IMR-90 (cell line): ENCODE measurements at regions not wholly inside any gene's neighbourhood (a gene's known extent, or its start where the extent isn't known, plus 50 kb on each side); places are given as distances from the start of the nearest gene placed in this dataset.

Experiments
- ATAC-seq: fragments of 200-7000 bp; cut with Tn5 transposase; 2 replicates; pipeline ENCODE4 v1.9.1; 2020; ENCODE audit warnings: low read depth, mild to moderate bottlenecking, moderate library complexity
- BruUV-seq: library from RNA; stranded (reverse); fragments of 400-500 nt; replicated peaks from 2 replicates; lab custom pipeline; 2021; lab: Mats Ljungman, UMichigan
- CTCF ChIA-PET: fragments of 300-600 bp; formaldehyde crosslinking; extraction: SDS; loops from one replicate; lab custom pipeline; 2021; ENCODE audit warnings: antibody characterized with exemption; lab: Yijun Ruan, JAX
- POLR2A ChIA-PET: fragments of 300-600 bp; sonication (Branson Sonifier 250); formaldehyde crosslinking; loops from one replicate; lab custom pipeline; 2022; ENCODE audit warnings: antibody characterized with exemption; ENCODE audit not compliant: unreplicated experiment; lab: Charles Lee
- DNase-seq: peaks from one replicate; pipeline ENCODE4 v3.0.0; 2013
- H2AFZ ChIP-seq: replicated peaks from 2 replicates; pipeline ENCODE3; 2013; ENCODE audit warnings: low read length, mild to moderate bottlenecking; ENCODE audit not compliant: poor library complexity
- H2AK5ac ChIP-seq: 2 replicates; pipeline ENCODE4 v1.6.1; 2013; ENCODE audit warnings: low read depth, low read length, inconsistent platforms
- H2AK9ac ChIP-seq: replicated peaks from 2 replicates; pipeline ENCODE3; 2013; ENCODE audit warnings: mild to moderate bottlenecking, low read depth, low read length, moderate library complexity; ENCODE audit not compliant: poor library complexity
- H2BK120ac ChIP-seq: 2 replicates; pipeline ENCODE4 v1.6.1; 2013; ENCODE audit warnings: low read depth, low read length, inconsistent platforms
- H2BK15ac ChIP-seq: 3 replicates; pipeline ENCODE4 v1.6.1; 2013; ENCODE audit warnings: low read depth, low read length, inconsistent platforms
- H2BK20ac ChIP-seq: 2 replicates; pipeline ENCODE4 v1.6.1; 2013; ENCODE audit warnings: low read depth, mild to moderate bottlenecking, inconsistent platforms, low read length, moderate library complexity
- H2BK5ac ChIP-seq: 2 replicates; pipeline ENCODE4 v1.6.1; 2013; ENCODE audit warnings: mild to moderate bottlenecking, low read depth, low read length, inconsistent platforms; ENCODE audit not compliant: poor library complexity, severe bottlenecking
- H3K14ac ChIP-seq: replicated peaks from 2 replicates; pipeline ENCODE4 v1.6.1; 2013; ENCODE audit warnings: low read depth, low read length, inconsistent platforms
- H3K18ac ChIP-seq: 2 replicates; pipeline ENCODE4 v1.6.1; 2013; ENCODE audit warnings: low read depth, low read length, control low read depth
- H3K23ac ChIP-seq: 2 replicates; pipeline ENCODE4 v1.6.1; 2013; ENCODE audit warnings: low read depth, low read length, inconsistent platforms
- H3K27ac ChIP-seq: 2 replicates; pipeline ENCODE4 v1.5.1; 2013; ENCODE audit warnings: mild to moderate bottlenecking, control low read depth, low read length; ENCODE audit not compliant: insufficient read depth
- H3K27me3 ChIP-seq: 2 replicates; pipeline ENCODE4 v1.6.1; 2013; ENCODE audit warnings: low read length; ENCODE audit not compliant: control insufficient read depth, insufficient read depth
- H3K36me3 ChIP-seq: 2 replicates; pipeline ENCODE4 v1.6.1; 2013; ENCODE audit warnings: low read length, mixed read lengths; ENCODE audit not compliant: control insufficient read depth, insufficient read depth
- H3K4ac ChIP-seq: 2 replicates; pipeline ENCODE4 v1.6.1; 2013; ENCODE audit warnings: low read depth, low read length, inconsistent platforms
- H3K4me1 ChIP-seq: 2 replicates; pipeline ENCODE4 v1.6.1; 2013; ENCODE audit warnings: low read length, mixed read lengths; ENCODE audit not compliant: control insufficient read depth, insufficient read depth
- H3K4me2 ChIP-seq: 2 replicates; pipeline ENCODE4 v1.6.1; 2013; ENCODE audit warnings: low read depth, mild to moderate bottlenecking, control low read depth, low read length, moderate library complexity
- H3K4me3 ChIP-seq: 2 replicates; pipeline ENCODE4 v1.5.1; 2013; ENCODE audit warnings: low read depth, mild to moderate bottlenecking, control low read depth, low read length, moderate library complexity; ENCODE audit not compliant: insufficient read depth
- H3K56ac ChIP-seq: 2 replicates; pipeline ENCODE4 v1.6.1; 2013; ENCODE audit warnings: low read length, inconsistent platforms; ENCODE audit not compliant: insufficient read depth; ENCODE audit errors: extremely low read depth
- H3K79me1 ChIP-seq, 2 experiments: 2 replicates each; pipeline ENCODE4 v1.6.1; 2013; ENCODE audit warnings: low read length in 2 of 2, inconsistent platforms in 1 of 2, low read depth in 1 of 2
- H3K9ac ChIP-seq: 2 replicates; pipeline ENCODE4 v1.6.1; 2013; ENCODE audit warnings: low read depth, low read length, control low read depth
- H3K9me1 ChIP-seq: 2 replicates; pipeline ENCODE4 v1.6.1; 2013; ENCODE audit warnings: low read length, inconsistent platforms; ENCODE audit not compliant: insufficient read depth
- H3K9me3 ChIP-seq: 2 replicates; pipeline ENCODE4 v1.6.1; 2013; ENCODE audit warnings: low read length; ENCODE audit not compliant: control insufficient read depth, insufficient read depth
- H4K20me1 ChIP-seq: 2 replicates; pipeline ENCODE4 v1.6.1; 2013; ENCODE audit warnings: low read length, inconsistent platforms; ENCODE audit not compliant: insufficient read depth
- H4K5ac ChIP-seq: 2 replicates; pipeline ENCODE4 v1.6.1; 2013; ENCODE audit warnings: mild to moderate bottlenecking, low read depth, low read length, control low read depth
- H4K8ac ChIP-seq, 2 experiments: 2 replicates each; pipeline ENCODE4 v1.6.1; 2013; ENCODE audit warnings: low read depth in 2 of 2, low read length in 2 of 2, control low read depth in 1 of 2, inconsistent platforms in 1 of 2
- H4K91ac ChIP-seq: 2 replicates; pipeline ENCODE4 v1.6.1; 2013; ENCODE audit warnings: low read depth, low read length, inconsistent platforms; ENCODE audit not compliant: insufficient read depth
- BHLHE40 ChIP-seq: fragments of 150-350 bp; IDR thresholded peaks from 2 replicates; pipeline ENCODE4 v1.6.1; 2016; ENCODE audit warnings: mild to moderate bottlenecking, low read depth, low read length
- CEBPB ChIP-seq: IDR thresholded peaks from 2 replicates; pipeline ENCODE4 v1.6.1; 2012; ENCODE audit warnings: low read depth, low read length, improper control_type of control experiment
- CHD1 ChIP-seq: IDR thresholded peaks from 2 replicates; pipeline ENCODE4 v1.6.1; 2012; ENCODE audit warnings: low read depth, low read length, improper control_type of control experiment
- FOS ChIP-seq: fragments of 150-350 bp; IDR thresholded peaks from 2 replicates; pipeline ENCODE4 v1.6.1; 2016; ENCODE audit warnings: low read depth, low read length
- MAFK ChIP-seq: IDR thresholded peaks from 2 replicates; pipeline ENCODE4 v1.6.1; 2012; ENCODE audit warnings: low read depth, low read length, improper control_type of control experiment
- MAZ ChIP-seq: IDR thresholded peaks from 2 replicates; pipeline ENCODE4 v1.6.1; 2012; ENCODE audit warnings: low read depth, mild to moderate bottlenecking, low read length, improper control_type of control experiment, moderate library complexity, borderline replicate concordance
- MXI1 ChIP-seq: IDR thresholded peaks from 2 replicates; pipeline ENCODE4 v1.6.1; 2012; ENCODE audit warnings: low read depth, mild to moderate bottlenecking, low read length, moderate library complexity, borderline replicate concordance
- NFE2L2 ChIP-seq: fragments of 150-350 bp; IDR thresholded peaks from 2 replicates; pipeline ENCODE4 v1.6.1; 2016; ENCODE audit warnings: low read depth, mild to moderate bottlenecking, low read length
- POLR2A ChIP-seq: IDR thresholded peaks from 2 replicates; pipeline ENCODE4 v1.6.1; 2012; ENCODE audit warnings: mild to moderate bottlenecking, low read depth, low read length
- RAD21 ChIP-seq: IDR thresholded peaks from 2 replicates; pipeline ENCODE4 v1.6.1; 2012; ENCODE audit warnings: low read length, improper control_type of control experiment
- RCOR1 ChIP-seq: IDR thresholded peaks from 2 replicates; pipeline ENCODE4 v1.6.1; 2012; ENCODE audit warnings: mild to moderate bottlenecking, low read length, improper control_type of control experiment; ENCODE audit not compliant: insufficient replicate concordance
- RFX5 ChIP-seq: IDR thresholded peaks from 2 replicates; pipeline ENCODE4 v1.8.0; 2012; ENCODE audit warnings: low read depth, mild to moderate bottlenecking, low read length, moderate library complexity
- SMC3 ChIP-seq: fragments of 150-350 bp; IDR thresholded peaks from 2 replicates; pipeline ENCODE4 v1.6.1; 2016; ENCODE audit warnings: low read depth, mild to moderate bottlenecking, antibody characterized with exemption, low read length, moderate library complexity
- USF2 ChIP-seq: fragments of 150-350 bp; IDR thresholded peaks from 2 replicates; pipeline ENCODE4 v1.6.1; 2017; ENCODE audit warnings: mild to moderate bottlenecking, antibody characterized with exemption, low read length, low read depth
- WGBS, 2 experiments: methylation state at CpG; one replicate each; pipeline versions ENCODE4 v1.1.5 to v1.1.7; 2013; ENCODE audit warnings: missing lambda C conversion rate in 2 of 2; ENCODE audit not compliant: insufficient read length in 1 of 2; ENCODE audit errors: extremely low coverage in 2 of 2; 5-methylcytosine and 5-hydroxymethylcytosine counted together
- dilution Hi-C: fragments of 300-500 bp; cut with HindIII; formaldehyde crosslinking; loops from one replicate; pipeline ENCODE4 v1.14.3; 2018; ENCODE audit warnings: low sequenced_read_pairs; ENCODE audit not compliant: unreplicated experiment
- in situ Hi-C: fragments of 300-500 bp; cut with MboI; formaldehyde crosslinking; loops from 3 replicates; pipeline ENCODE4 v1.14.3; 2019; ENCODE audit warnings: low sequenced_read_pairs, inconsistent platforms, mixed read lengths
- intact Hi-C: fragments of 100-400 bp; cut with micrococcal nuclease; formaldehyde crosslinking; loops from 2 replicates; pipeline ENCODE4 v1.10.0; 2022
- TF ChIP-seq, protein P1 (sequence below): conservative IDR thresholded peaks from 2 replicates; pipeline ENCODE4 v1.5.1; 2012; ENCODE audit warnings: mild to moderate bottlenecking, low read depth, low read length, improper control_type of control experiment
- TF ChIP-seq, protein P2 (sequence below): fragments of 150-350 bp; IDR thresholded peaks from 2 replicates; pipeline ENCODE4 v1.6.1; 2016; ENCODE audit warnings: low read depth, mild to moderate bottlenecking, low read length, moderate library complexity, borderline replicate concordance

DNA sequence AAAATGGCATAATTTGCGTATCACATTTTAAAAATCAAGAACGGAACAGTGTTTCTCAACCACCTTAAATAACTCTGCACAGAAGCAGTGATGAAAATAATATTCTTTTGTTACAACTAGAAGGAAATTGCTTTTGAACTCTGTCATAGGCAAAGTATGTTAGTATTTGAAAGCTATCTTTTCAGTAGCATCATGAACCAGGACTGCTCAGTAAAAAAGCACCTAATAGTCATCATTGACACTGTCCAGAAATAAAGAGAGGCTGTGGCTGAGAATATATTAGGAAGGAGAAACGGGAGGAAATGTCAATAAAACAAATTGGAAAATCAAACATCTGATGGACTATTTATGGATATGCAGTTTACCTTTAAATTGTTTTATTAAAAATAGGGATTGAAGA lies 237.2 kb upstream of the AKR1E2 start:
- in situ Hi-C loops: no loop called here
- no peaks in the 10 kb centered on the region for H3K4me1 ChIP-seq
- H3K79me1 ChIP-seq: no peaks in the 10 kb centered on the region
- H3K14ac ChIP-seq: no peak overlapping the region
- no peak overlapping the region for H3K4me2 ChIP-seq
- H3K4me3 ChIP-seq: no peak overlapping the region
- no peak overlapping the region for H3K4ac ChIP-seq
- H3K27me3 ChIP-seq: no peaks in the 10 kb centered on the region
- no peaks in the 10 kb centered on the region for H3K9me3 ChIP-seq
- dilution Hi-C loops: no loop called here
- no peaks in the 10 kb centered on the region for H3K36me3 ChIP-seq
- no peak overlapping the region for H2BK15ac ChIP-seq
- no peak overlapping the region for H3K56ac ChIP-seq
- H2BK5ac ChIP-seq: no peak overlapping the region
- CTCF ChIA-PET: no interaction called here
- H3K18ac ChIP-seq: no peak overlapping the region
- intact Hi-C loops: no loop called here
- no peak overlapping the region for H4K5ac ChIP-seq
- peak; percentile 32 for ATAC-seq
- no peak overlapping the region for H3K23ac ChIP-seq
- DNase-seq: peak; percentile 57
- H4K20me1 ChIP-seq: no peaks in the 10 kb centered on the region
- no CpG with 5 or more reads among the region's 3 CpGs for WGBS, 2 experiments
- H2BK20ac ChIP-seq: no peak overlapping the region
- no TSS peak for BruUV-seq
- no peak overlapping the region for H3K9ac ChIP-seq
- no peak overlapping the region for H4K8ac ChIP-seq
- H3K9me1 ChIP-seq: 0 out of 2 replicates have a peak, but pooled peaks cover 4% of the 10 kb centered on the region
- no peak overlapping the region for H2BK120ac ChIP-seq
- H2AK9ac ChIP-seq: no peak overlapping the region
- TF ChIP-seq MXI1 (no peak), RCOR1 (no peak), FOS (no peak), BHLHE40 (no peak), RAD21 (no peak), SMC3 (no peak), RFX5 (no peak), USF2 (no peak), MAZ (no peak), NFE2L2 (no peak), POLR2A (no peak), MAFK (no peak), CEBPB (no peak), CHD1 (no peak)
- TF ChIP-seq, protein P1, sequence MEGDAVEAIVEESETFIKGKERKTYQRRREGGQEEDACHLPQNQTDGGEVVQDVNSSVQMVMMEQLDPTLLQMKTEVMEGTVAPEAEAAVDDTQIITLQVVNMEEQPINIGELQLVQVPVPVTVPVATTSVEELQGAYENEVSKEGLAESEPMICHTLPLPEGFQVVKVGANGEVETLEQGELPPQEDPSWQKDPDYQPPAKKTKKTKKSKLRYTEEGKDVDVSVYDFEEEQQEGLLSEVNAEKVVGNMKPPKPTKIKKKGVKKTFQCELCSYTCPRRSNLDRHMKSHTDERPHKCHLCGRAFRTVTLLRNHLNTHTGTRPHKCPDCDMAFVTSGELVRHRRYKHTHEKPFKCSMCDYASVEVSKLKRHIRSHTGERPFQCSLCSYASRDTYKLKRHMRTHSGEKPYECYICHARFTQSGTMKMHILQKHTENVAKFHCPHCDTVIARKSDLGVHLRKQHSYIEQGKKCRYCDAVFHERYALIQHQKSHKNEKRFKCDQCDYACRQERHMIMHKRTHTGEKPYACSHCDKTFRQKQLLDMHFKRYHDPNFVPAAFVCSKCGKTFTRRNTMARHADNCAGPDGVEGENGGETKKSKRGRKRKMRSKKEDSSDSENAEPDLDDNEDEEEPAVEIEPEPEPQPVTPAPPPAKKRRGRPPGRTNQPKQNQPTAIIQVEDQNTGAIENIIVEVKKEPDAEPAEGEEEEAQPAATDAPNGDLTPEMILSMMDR: no peak
- TF ChIP-seq, protein P2, sequence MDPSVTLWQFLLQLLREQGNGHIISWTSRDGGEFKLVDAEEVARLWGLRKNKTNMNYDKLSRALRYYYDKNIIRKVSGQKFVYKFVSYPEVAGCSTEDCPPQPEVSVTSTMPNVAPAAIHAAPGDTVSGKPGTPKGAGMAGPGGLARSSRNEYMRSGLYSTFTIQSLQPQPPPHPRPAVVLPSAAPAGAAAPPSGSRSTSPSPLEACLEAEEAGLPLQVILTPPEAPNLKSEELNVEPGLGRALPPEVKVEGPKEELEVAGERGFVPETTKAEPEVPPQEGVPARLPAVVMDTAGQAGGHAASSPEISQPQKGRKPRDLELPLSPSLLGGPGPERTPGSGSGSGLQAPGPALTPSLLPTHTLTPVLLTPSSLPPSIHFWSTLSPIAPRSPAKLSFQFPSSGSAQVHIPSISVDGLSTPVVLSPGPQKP: no peak
- H2AFZ ChIP-seq: no peak overlapping the region
- no peak overlapping the region for H3K27ac ChIP-seq
- POLR2A ChIA-PET: no interaction called here
- no peak overlapping the region for H4K91ac ChIP-seq
- no peak overlapping the region for H2AK5ac ChIP-seq
